GM19239 (cell line): ENCODE measurements at regions not wholly inside any gene's neighbourhood (a gene's known extent, or its start where the extent isn't known, plus 50 kb on each side); places are given as distances from the start of the nearest gene placed in this dataset.

Source experiments
- DNase-seq: peaks from one replicate; pipeline ENCODE4 v3.0.0; 2011; ENCODE audit warnings: low spot score; ENCODE audit not compliant: insufficient read length
- FAIRE-seq: peaks from 2 replicates; lab custom pipeline; 2011; peaks lifted over from hg19 to GRCh38; lab: Jason Lieb, UNC

- DNase-seq (no peak), FAIRE-seq (no peak)
Measured at GRCh38 chr18:67301592-67301991, 214.9 kb downstream of the DSEL start.

- DNase-seq = no peak
- no peak for FAIRE-seq
Measured at GRCh38 chr18:67300498-67300897, 216.0 kb downstream of the DSEL start.

- no peak for DNase-seq
- FAIRE-seq = no peak
Measured at GRCh38 chr18:67292814-67293213, 223.7 kb downstream of the DSEL start.

- FAIRE-seq = no peak
- no peak for DNase-seq
Measured at GRCh38 chr18:67290421-67290820, 226.1 kb downstream of the DSEL start.

- no peak for DNase-seq
- FAIRE-seq = no peak
Measured at GRCh38 chr18:67285583-67285982, 230.9 kb downstream of the DSEL start.

GRCh38 chr18:67282796-67283195, 233.7 kb downstream of the DSEL start:
- FAIRE-seq (no peak), DNase-seq (no peak)

GRCh38 chr18:67281746-67282145, 234.8 kb downstream of the DSEL start:
- FAIRE-seq (no peak), DNase-seq (no peak)

GRCh38 chr18:67280486-67281242, 235.9 kb downstream of the DSEL start:
- DNase-seq (no peak), FAIRE-seq (no peak)

- FAIRE-seq = no peak
- no peak for DNase-seq
Measured at GRCh38 chr18:67279988-67280387, 236.5 kb downstream of the DSEL start.

GRCh38 chr18:67278984-67279383, 237.5 kb downstream of the DSEL start:
- DNase-seq (no peak), FAIRE-seq (no peak)

GRCh38 chr18:67276638-67277037, 239.9 kb downstream of the DSEL start:
- FAIRE-seq (no peak), DNase-seq (no peak)

- DNase-seq (no peak), FAIRE-seq (no peak)
Measured at GRCh38 chr18:67273288-67273687, 243.2 kb downstream of the DSEL start.

- DNase-seq (no peak), FAIRE-seq (no peak)
Measured at GRCh38 chr18:67269206-67269605, 247.3 kb downstream of the DSEL start.

- DNase-seq = no peak
- no peak for FAIRE-seq
Measured at GRCh38 chr18:67268530-67268929, 248.0 kb downstream of the DSEL start.

GRCh38 chr18:67266246-67267237, 250.0 kb downstream of the DSEL start:
- no peak for DNase-seq
- FAIRE-seq = no peak

- FAIRE-seq (no peak), DNase-seq (no peak)
Measured at GRCh38 chr18:67265464-67266245, 250.9 kb downstream of the DSEL start.

- DNase-seq = no peak
- no peak for FAIRE-seq
Measured at GRCh38 chr18:67261931-67262552, 254.5 kb downstream of the DSEL start.

- DNase-seq (no peak), FAIRE-seq (no peak)
Measured at GRCh38 chr18:67260841-67261240, 255.7 kb downstream of the DSEL start.

- DNase-seq (no peak), FAIRE-seq (no peak)
Measured at GRCh38 chr18:67250776-67251424, 265.6 kb downstream of the DSEL start.
